Activated CD4-positive, alpha-beta T cell treated with anti-CD3 and anti-CD28 coated beads for 36 hours (primary cell): ENCODE measurements at regions not wholly inside any gene's neighbourhood (a gene's known extent, or its start where the extent isn't known, plus 50 kb on each side); places are given as distances from the start of the nearest gene placed in this dataset.
"Not testable (repeated sequence)": the region's sequence is repeated elsewhere in the genome, so short reads cannot be mapped to it uniquely, and the experiment has no call there.

Source experiments
- ATAC-seq: fragments of 200-7000 bp; cut with Tn5 transposase; one replicate; pipeline ENCODE4 v1.10.0; 2021; ENCODE audit warnings: mild to moderate bottlenecking, moderate library complexity
- CTCF ChIA-PET: fragments of 350-600 bp; sonication (Branson Sonifier 250); formaldehyde crosslinking; loops from one replicate; lab custom pipeline; 2021; ENCODE audit warnings: antibody characterized with exemption; lab: Charles Lee
- POLR2A ChIA-PET: fragments of 350-600 bp; sonication (Branson Sonifier 250); formaldehyde crosslinking; loops from one replicate; lab custom pipeline; 2021; ENCODE audit warnings: antibody characterized with exemption, inconsistent platforms; lab: Charles Lee
- DNase-seq: peaks from one replicate; pipeline ENCODE4 v3.0.0-alpha.2; 2020
- H3K27ac Mint-ChIP-seq: one replicate; pipeline ENCODE4 v1.8.0; 2021; ENCODE audit warnings: mixed read lengths
- H3K27me3 Mint-ChIP-seq: one replicate; pipeline ENCODE4 v1.8.0; 2021; ENCODE audit warnings: mixed read lengths
- H3K36me3 Mint-ChIP-seq: one replicate; pipeline ENCODE4 v1.8.0; 2021; ENCODE audit warnings: low read depth, mixed read lengths
- H3K4me1 Mint-ChIP-seq: one replicate; pipeline ENCODE4 v1.8.0; 2021; ENCODE audit warnings: mixed read lengths
- H3K4me3 Mint-ChIP-seq: one replicate; pipeline ENCODE4 v1.8.0; 2021; ENCODE audit warnings: mild to moderate bottlenecking, moderate library complexity, mixed read lengths
- H3K9me3 Mint-ChIP-seq: one replicate; pipeline ENCODE4 v1.8.0; 2021; ENCODE audit warnings: low read depth, mixed read lengths
- intact Hi-C, 2 experiments: fragments of 100-400 bp; cut with DNase I in 1 of 2; cut with micrococcal nuclease in 1 of 2; formaldehyde crosslinking; loops; one replicate each; pipeline versions ENCODE4 v1.14.2 to v1.15.1; 2022 to 2024; cut with DNase I, micrococcal nuclease

- H3K9me3 Mint-ChIP-seq, intact Hi-C loops, ATAC-seq, H3K4me3 Mint-ChIP-seq, POLR2A ChIA-PET, H3K4me1 Mint-ChIP-seq, H3K27me3 Mint-ChIP-seq, DNase-seq, H3K27ac Mint-ChIP-seq, CTCF ChIA-PET, H3K36me3 Mint-ChIP-seq: not testable (repeated sequence)
These were observed 329.1 kb downstream of the NAP1L3 start for GRCh38 chrX:93344287-93344686.

GRCh38 chrX:93332329-93332728 is 341.0 kb downstream of the NAP1L3 start:
- Mint-ChIP-seq H3K9me3 (no peaks in the 10 kb centered on the region), H3K27me3 (no peaks in the 10 kb centered on the region), H3K4me1 (no peaks in the 10 kb centered on the region), H3K27ac (no peak overlapping the region), H3K4me3 (no peak overlapping the region), H3K36me3 (no peaks in the 10 kb centered on the region)
- ATAC-seq (no peak), DNase-seq (no peak)
- CTCF ChIA-PET, result no interaction called here
- POLR2A ChIA-PET, result no interaction called here
- intact Hi-C loops, result no loop called here

GRCh38 chrX:93322110-93322509 is 351.3 kb downstream of the NAP1L3 start:
- H3K4me1 Mint-ChIP-seq, result no peaks in the 10 kb centered on the region
- POLR2A ChIA-PET, result no interaction called here
- intact Hi-C loops, result no loop called here
- ATAC-seq, result no peak
- no peak overlapping the region for H3K4me3 Mint-ChIP-seq
- no peaks in the 10 kb centered on the region for H3K36me3 Mint-ChIP-seq
- no peak overlapping the region for H3K27ac Mint-ChIP-seq
- CTCF ChIA-PET, result no interaction called here
- no peaks in the 10 kb centered on the region for H3K27me3 Mint-ChIP-seq
- DNase-seq, result no peak
- peaks cover 5% of the 10 kb centered on the region for H3K9me3 Mint-ChIP-seq

GRCh38 chrX:93319609-93320008 is 353.8 kb downstream of the NAP1L3 start:
- no peak overlapping the region for H3K4me3 Mint-ChIP-seq
- H3K36me3 Mint-ChIP-seq, result no peaks in the 10 kb centered on the region
- H3K9me3 Mint-ChIP-seq, result peaks cover 5% of the 10 kb centered on the region
- ATAC-seq (no peak), DNase-seq (no peak)
- no peak overlapping the region for H3K27ac Mint-ChIP-seq
- no peaks in the 10 kb centered on the region for H3K4me1 Mint-ChIP-seq
- intact Hi-C loops, result no loop called here
- no peaks in the 10 kb centered on the region for H3K27me3 Mint-ChIP-seq
- CTCF ChIA-PET, result no interaction called here
- POLR2A ChIA-PET, result no interaction called here
